ENCODE measurements at regions not wholly inside any gene's neighbourhood (a gene's known extent, or its start where the extent isn't known, plus 50 kb on each side); places are given as distances from the start of the nearest gene placed in this dataset.
"Not testable (repeated sequence)": the region's sequence is repeated elsewhere in the genome, so short reads cannot be mapped to it uniquely, and the experiment has no call there.

DNA sequence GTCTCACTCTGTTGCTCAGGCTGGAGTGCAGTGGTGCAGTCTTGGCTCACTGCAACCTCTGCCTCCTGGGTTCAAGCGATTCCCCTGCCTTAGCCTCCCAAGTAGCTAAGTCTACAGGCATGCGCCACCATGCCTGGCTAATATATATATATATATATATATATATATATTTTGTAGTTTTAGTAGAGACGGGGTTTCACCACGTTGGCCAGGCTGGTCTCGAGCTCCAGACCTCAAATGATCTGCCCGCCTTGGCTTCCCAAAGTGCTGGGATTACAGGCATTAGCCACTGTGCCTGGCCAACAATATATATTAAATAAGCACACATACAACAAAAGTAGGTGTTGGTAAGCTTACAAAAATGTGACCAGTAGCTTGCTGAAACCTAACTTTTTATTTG is 1364.3 kb downstream of the CDH12 start:
- not testable (repeated sequence) for TF ChIP-seq MTA1 (CRISPR knock-in tag; IDR thresholded peaks at IDR 0.05; ENCODE audit: borderline replicate concordance); POLR2AphosphoS5 (IDR thresholded peaks at IDR 0.05; ENCODE audit: low read depth, low read length); ZFP36 (IDR thresholded peaks at IDR 0.05; ENCODE audit: borderline replicate concordance, low read depth, low read length, partially characterized antibody); SMC3 (IDR thresholded peaks at IDR 0.05; ENCODE audit: low read length); ZSCAN29 (CRISPR knock-in tag; conservative IDR thresholded peaks at IDR 0.05); ZNF431 (CRISPR knock-in tag; IDR thresholded peaks at IDR 0.05; ENCODE audit: borderline replicate concordance, low read depth); NCOA2 (CRISPR knock-in tag; IDR thresholded peaks at IDR 0.05); FOXJ3 (CRISPR knock-in tag; IDR thresholded peaks at IDR 0.05; ENCODE audit: borderline replicate concordance); ZNF251 (CRISPR knock-in tag; IDR thresholded peaks at IDR 0.05)
- TF ChIP-seq, protein P1, sequence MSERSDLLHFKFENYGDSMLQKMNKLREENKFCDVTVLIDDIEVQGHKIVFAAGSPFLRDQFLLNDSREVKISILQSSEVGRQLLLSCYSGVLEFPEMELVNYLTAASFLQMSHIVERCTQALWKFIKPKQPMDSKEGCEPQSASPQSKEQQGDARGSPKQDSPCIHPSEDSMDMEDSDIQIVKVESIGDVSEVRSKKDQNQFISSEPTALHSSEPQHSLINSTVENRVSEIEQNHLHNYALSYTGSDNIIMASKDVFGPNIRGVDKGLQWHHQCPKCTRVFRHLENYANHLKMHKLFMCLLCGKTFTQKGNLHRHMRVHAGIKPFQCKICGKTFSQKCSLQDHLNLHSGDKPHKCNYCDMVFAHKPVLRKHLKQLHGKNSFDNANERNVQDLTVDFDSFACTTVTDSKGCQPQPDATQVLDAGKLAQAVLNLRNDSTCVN (CRISPR knock-in tag; IDR thresholded peaks at IDR 0.05; ENCODE audit: borderline replicate concordance): not testable (repeated sequence)
- TF ChIP-seq, protein P2, sequence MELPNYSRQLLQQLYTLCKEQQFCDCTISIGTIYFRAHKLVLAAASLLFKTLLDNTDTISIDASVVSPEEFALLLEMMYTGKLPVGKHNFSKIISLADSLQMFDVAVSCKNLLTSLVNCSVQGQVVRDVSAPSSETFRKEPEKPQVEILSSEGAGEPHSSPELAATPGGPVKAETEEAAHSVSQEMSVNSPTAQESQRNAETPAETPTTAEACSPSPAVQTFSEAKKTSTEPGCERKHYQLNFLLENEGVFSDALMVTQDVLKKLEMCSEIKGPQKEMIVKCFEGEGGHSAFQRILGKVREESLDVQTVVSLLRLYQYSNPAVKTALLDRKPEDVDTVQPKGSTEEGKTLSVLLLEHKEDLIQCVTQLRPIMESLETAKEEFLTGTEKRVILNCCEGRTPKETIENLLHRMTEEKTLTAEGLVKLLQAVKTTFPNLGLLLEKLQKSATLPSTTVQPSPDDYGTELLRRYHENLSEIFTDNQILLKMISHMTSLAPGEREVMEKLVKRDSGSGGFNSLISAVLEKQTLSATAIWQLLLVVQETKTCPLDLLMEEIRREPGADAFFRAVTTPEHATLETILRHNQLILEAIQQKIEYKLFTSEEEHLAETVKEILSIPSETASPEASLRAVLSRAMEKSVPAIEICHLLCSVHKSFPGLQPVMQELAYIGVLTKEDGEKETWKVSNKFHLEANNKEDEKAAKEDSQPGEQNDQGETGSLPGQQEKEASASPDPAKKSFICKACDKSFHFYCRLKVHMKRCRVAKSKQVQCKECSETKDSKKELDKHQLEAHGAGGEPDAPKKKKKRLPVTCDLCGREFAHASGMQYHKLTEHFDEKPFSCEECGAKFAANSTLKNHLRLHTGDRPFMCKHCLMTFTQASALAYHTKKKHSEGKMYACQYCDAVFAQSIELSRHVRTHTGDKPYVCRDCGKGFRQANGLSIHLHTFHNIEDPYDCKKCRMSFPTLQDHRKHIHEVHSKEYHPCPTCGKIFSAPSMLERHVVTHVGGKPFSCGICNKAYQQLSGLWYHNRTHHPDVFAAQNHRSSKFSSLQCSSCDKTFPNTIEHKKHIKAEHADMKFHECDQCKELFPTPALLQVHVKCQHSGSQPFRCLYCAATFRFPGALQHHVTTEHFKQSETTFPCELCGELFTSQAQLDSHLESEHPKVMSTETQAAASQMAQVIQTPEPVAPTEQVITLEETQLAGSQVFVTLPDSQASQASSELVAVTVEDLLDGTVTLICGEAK (IDR thresholded peaks at IDR 0.05): not testable (repeated sequence)
- TF ChIP-seq, protein P2 (CRISPR knock-in tag; IDR thresholded peaks at IDR 0.05): not testable (repeated sequence)
